ENCODE measurements at regions not wholly inside any gene's neighbourhood (a gene's known extent, or its start where the extent isn't known, plus 50 kb on each side); places are given as distances from the start of the nearest gene placed in this dataset.

GRCh38 chr2:145404690-145405089, 884.8 kb upstream of the ZEB2 start:
- no peak for TF ChIP-seq CTCF (conservative IDR thresholded peaks at IDR 0.05 in 1 of 2, IDR thresholded peaks at IDR 0.05 in 1 of 2; ENCODE audit: low read depth in 1 of 2, low read length in 2 of 2)
- no peak for TF ChIP-seq EZH2 (IDR thresholded peaks at IDR 0.05; ENCODE audit: low read length, missing control alignments)

Data from fibroblast of lung (primary cell).